ENCODE measurements at regions not wholly inside any gene's neighbourhood (a gene's known extent, or its start where the extent isn't known, plus 50 kb on each side); places are given as distances from the start of the nearest gene placed in this dataset.

GRCh38 chr19:32041681-32042292, 303.6 kb upstream of the ZNF507 start:
- intact Hi-C loops (cut with DNase I), result no loop called here
- Histone ChIP-seq H3K4me1 (no peaks in the 10 kb centered on the region), H3K9me3 (no peaks in the 10 kb centered on the region), H3K27ac (no peak overlapping the region), H3K4me3 (peak overlapping the region; percentile 14 to 26), H3K27me3 (peaks cover 0 to 41% of the 10 kb centered on the region in 2 donors), H3K36me3 (no peaks in the 10 kb centered on the region)
- DNase-seq (peak in 3 of 4 donors; percentile 43 to 83 (median 67)), ATAC-seq (peak; percentile 91)
- TF ChIP-seq CTCF (IDR thresholded peaks at IDR 0.05), result peak; percentile 55 to 73

GRCh38 chr19:32047788-32048187, 297.6 kb upstream of the ZNF507 start:
- ATAC-seq (no peak), DNase-seq (no peak)
- intact Hi-C loops (cut with DNase I), result no loop called here
- H3K4me3 ChIP-seq, result no peak overlapping the region
- H3K36me3 ChIP-seq, result no peaks in the 10 kb centered on the region
- no peaks in the 10 kb centered on the region for H3K4me1 ChIP-seq
- no peak overlapping the region for H3K27ac ChIP-seq
- TF ChIP-seq CTCF (IDR thresholded peaks at IDR 0.05), result no peak
- peaks cover 0 to 22% of the 10 kb centered on the region in 2 donors for H3K27me3 ChIP-seq
- no peaks in the 10 kb centered on the region for H3K9me3 ChIP-seq

GRCh38 chr19:32053376-32053775, 292.0 kb upstream of the ZNF507 start:
- H3K9me3 ChIP-seq, result no peaks in the 10 kb centered on the region
- DNase-seq, result no peak
- no peak overlapping the region for H3K4me3 ChIP-seq
- no peak for TF ChIP-seq CTCF (IDR thresholded peaks at IDR 0.05)
- no peaks in the 10 kb centered on the region for H3K27me3 ChIP-seq
- no peaks in the 10 kb centered on the region for H3K36me3 ChIP-seq
- H3K4me1 ChIP-seq, result no peaks in the 10 kb centered on the region
- ATAC-seq, result no peak
- H3K27ac ChIP-seq, result no peak overlapping the region
- intact Hi-C loops (cut with DNase I), result no loop called here

GRCh38 chr19:32053861-32054260, 291.5 kb upstream of the ZNF507 start:
- H3K27ac ChIP-seq, result no peak overlapping the region
- H3K36me3 ChIP-seq, result no peaks in the 10 kb centered on the region
- H3K27me3 ChIP-seq, result no peaks in the 10 kb centered on the region
- H3K4me1 ChIP-seq, result no peaks in the 10 kb centered on the region
- intact Hi-C loops (cut with DNase I), result no loop called here
- H3K4me3 ChIP-seq, result no peak overlapping the region
- H3K9me3 ChIP-seq, result no peaks in the 10 kb centered on the region
- ATAC-seq (no peak), DNase-seq (no peak)
- no peak for TF ChIP-seq CTCF (IDR thresholded peaks at IDR 0.05)

GRCh38 chr19:32058131-32058530, 287.3 kb upstream of the ZNF507 start:
- ATAC-seq, result no peak
- H3K4me1 ChIP-seq, result no peaks in the 10 kb centered on the region
- H3K27me3 ChIP-seq, result no peaks in the 10 kb centered on the region
- no peak for DNase-seq
- no peak overlapping the region for H3K27ac ChIP-seq
- no peaks in the 10 kb centered on the region for H3K9me3 ChIP-seq
- intact Hi-C loops (cut with DNase I), result no loop called here
- no peak overlapping the region for H3K4me3 ChIP-seq
- TF ChIP-seq CTCF (IDR thresholded peaks at IDR 0.05), result no peak
- H3K36me3 ChIP-seq, result no peaks in the 10 kb centered on the region
